ENCODE measurements at regions not wholly inside any gene's neighbourhood (a gene's known extent, or its start where the extent isn't known, plus 50 kb on each side); places are given as distances from the start of the nearest gene placed in this dataset.

GRCh38 chr15:38662033-38662802, 97.6 kb upstream of the RASGRP1 start:
- no peaks in the 10 kb centered on the region for H4K20me1 ChIP-seq (ENCODE audit: insufficient read depth, low read length)
- H3K9me3 ChIP-seq (ENCODE audit: low read length), result no peaks in the 10 kb centered on the region
- no peaks in the 10 kb centered on the region for H3K9me2 ChIP-seq (ENCODE audit: insufficient read depth, low read length)
- ChIA-PET CTCF (ENCODE audit: unreplicated experiment) (no interaction called here), POLR2A (interaction anchor here (0.7 to 9.2 kb wide), 4 partner anchors 10 to 184 kb away, joined by 3 to 59 read pairs (median 15); no protein-coding TSS in a partner anchor)
- BruUV-seq (replicated peaks), result no TSS peak
- H3K79me2 ChIP-seq (ENCODE audit: insufficient read depth, low read depth, low read length), result no peaks in the 10 kb centered on the region
- no peak for DNase-seq (ENCODE audit: low spot score)
- peak overlapping the region; percentile 11; the same call in 1 of the 2 replicates for H2AFZ ChIP-seq (ENCODE audit: low read length)
- H3K4me1 ChIP-seq (ENCODE audit: insufficient read depth, low read length, poor library complexity, severe bottlenecking), result peaks cover 19% of the 10 kb centered on the region
- TF ChIP-seq CTCF (conservative IDR thresholded peaks at IDR 0.05; ENCODE audit: low read length) (no peak), EZH2phosphoT487 (IDR thresholded peaks at IDR 0.05; ENCODE audit: borderline replicate concordance, low read depth, low read length) (no peak)
- no peak overlapping the region for H3K4me2 ChIP-seq (ENCODE audit: low read length)
- H3K36me3 ChIP-seq (ENCODE audit: insufficient read depth, low read length), result no peaks in the 10 kb centered on the region
- intact Hi-C loops (cut with micrococcal nuclease; ENCODE audit: unreplicated experiment), result no loop called here
- H3K4me3 ChIP-seq (ENCODE audit: low read depth, low read length, poor library complexity, severe bottlenecking), result no peak overlapping the region
- H3K27ac ChIP-seq (ENCODE audit: low read depth, low read length, poor library complexity, severe bottlenecking), result no peak overlapping the region

GRCh38 chr15:38662805-38663204, 98.2 kb upstream of the RASGRP1 start:
- Histone ChIP-seq H3K4me1 (ENCODE audit: insufficient read depth, low read length, poor library complexity, severe bottlenecking) (peaks cover 25% of the 10 kb centered on the region), H3K9me3 (ENCODE audit: low read length) (no peaks in the 10 kb centered on the region), H3K4me3 (ENCODE audit: low read depth, low read length, poor library complexity, severe bottlenecking) (no peak overlapping the region), H4K20me1 (ENCODE audit: insufficient read depth, low read length) (no peaks in the 10 kb centered on the region), H3K27ac (ENCODE audit: low read depth, low read length, poor library complexity, severe bottlenecking) (no peak overlapping the region), H3K36me3 (ENCODE audit: insufficient read depth, low read length) (no peaks in the 10 kb centered on the region), H2AFZ (ENCODE audit: low read length) (peak overlapping the region; percentile 11; the same call in 1 of the 2 replicates), H3K4me2 (ENCODE audit: low read length) (no peak overlapping the region), H3K79me2 (ENCODE audit: insufficient read depth, low read depth, low read length) (no peaks in the 10 kb centered on the region), H3K9me2 (ENCODE audit: insufficient read depth, low read length) (no peaks in the 10 kb centered on the region)
- TF ChIP-seq EZH2phosphoT487 (IDR thresholded peaks at IDR 0.05; ENCODE audit: borderline replicate concordance, low read depth, low read length), result no peak
- no peak for TF ChIP-seq CTCF (conservative IDR thresholded peaks at IDR 0.05; ENCODE audit: low read length)
- ChIA-PET POLR2A (interaction anchor here (0.7 to 9.2 kb wide), 5 partner anchors 9 to 185 kb away, joined by 3 to 59 read pairs (median 5); no protein-coding TSS in a partner anchor), CTCF (ENCODE audit: unreplicated experiment) (no interaction called here)
- DNase-seq (ENCODE audit: low spot score), result no peak
- no TSS peak for BruUV-seq (replicated peaks)
- intact Hi-C loops (cut with micrococcal nuclease; ENCODE audit: unreplicated experiment), result no loop called here

Data from OCI-LY7 (cell line).